Stimulated activated effector memory CD8-positive, alpha-beta T cell treated with anti-CD3 and anti-CD28 coated beads, Interleukin-12 subunit alpha, Interleukin-12 subunit beta, amount 100 ng/mL, for 72 hours (primary cell): ENCODE measurements at regions not wholly inside any gene's neighbourhood (a gene's known extent, or its start where the extent isn't known, plus 50 kb on each side); places are given as distances from the start of the nearest gene placed in this dataset.

Experiments
- ATAC-seq: fragments of 150-1000 bp; cut with Tn5 transposase; 2 replicates; pipeline ENCODE4 v1.10.0; 2021
- DNase-seq, 2 donors: peaks; one replicate each; pipeline ENCODE4 v3.0.0; 2021 to 2022; ENCODE audit warnings: low spot score in 2 of 2
- H3K27ac Mint-ChIP-seq: one replicate; pipeline ENCODE4 v1.8.0; 2022; ENCODE audit warnings: mild to moderate bottlenecking, mixed read lengths
- H3K36me3 Mint-ChIP-seq: one replicate; pipeline ENCODE4 v1.8.0; 2022; ENCODE audit warnings: mild to moderate bottlenecking, mixed read lengths
- H3K4me1 Mint-ChIP-seq: one replicate; pipeline ENCODE4 v1.8.0; 2022; ENCODE audit warnings: mixed read lengths
- H3K4me3 Mint-ChIP-seq: one replicate; pipeline ENCODE4 v1.8.0; 2022; ENCODE audit warnings: mild to moderate bottlenecking, mixed read lengths
- H3K9me3 Mint-ChIP-seq: one replicate; pipeline ENCODE4 v1.8.0; 2022; ENCODE audit warnings: mixed read lengths

DNA sequence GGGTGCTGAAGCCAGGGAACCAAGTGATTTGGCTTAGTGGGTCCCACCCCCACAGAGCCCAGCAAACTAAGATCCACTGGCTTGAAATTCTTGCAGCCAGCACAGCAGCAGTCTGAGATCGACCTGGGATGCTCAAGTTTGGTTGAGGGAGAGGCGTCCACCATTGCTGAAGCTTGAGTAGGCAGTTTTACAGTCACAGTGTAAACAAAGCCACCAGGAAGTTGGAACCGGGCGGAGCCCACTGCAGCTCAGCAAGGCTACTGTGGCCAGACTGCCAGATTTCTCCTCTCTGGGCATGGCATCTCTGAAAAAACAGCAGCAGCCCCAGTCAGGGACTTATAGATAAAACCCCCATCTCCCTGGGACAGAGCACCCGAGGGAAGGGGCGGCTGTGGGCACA, 424.1 kb upstream of the TENM4 start:
- Mint-ChIP-seq H3K4me1 (no peaks in the 10 kb centered on the region), H3K36me3 (peaks cover 5% of the 10 kb centered on the region), H3K4me3 (no peak overlapping the region), H3K27ac (no peak overlapping the region), H3K9me3 (peaks cover 29% of the 10 kb centered on the region)
- ATAC-seq (no peak), DNase-seq (no peak)

DNA sequence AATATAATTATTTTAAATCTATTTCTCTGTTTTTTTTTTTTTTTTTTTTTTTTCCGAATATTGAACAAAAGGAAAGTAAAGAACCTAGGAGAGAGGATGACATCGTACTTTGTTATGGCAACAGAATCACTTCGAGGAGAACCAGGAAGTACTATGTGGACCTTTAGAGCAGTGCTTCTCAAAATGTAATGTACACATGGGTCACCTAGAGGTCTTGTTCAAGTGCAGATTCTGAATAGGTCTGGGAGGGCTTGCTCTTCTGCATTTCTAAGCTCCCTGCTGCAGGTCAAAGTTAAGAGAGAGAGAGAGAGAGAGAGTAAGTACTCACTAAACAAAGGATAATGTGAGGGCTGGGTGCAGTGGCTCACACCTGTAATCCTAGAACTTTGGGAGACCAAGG, 419.5 kb upstream of the TENM4 start:
- peaks cover 2% of the 10 kb centered on the region for H3K36me3 Mint-ChIP-seq
- no peaks in the 10 kb centered on the region for H3K4me1 Mint-ChIP-seq
- H3K4me3 Mint-ChIP-seq: no peak overlapping the region
- no peak for ATAC-seq
- H3K27ac Mint-ChIP-seq: no peak overlapping the region
- peaks cover 24% of the 10 kb centered on the region for H3K9me3 Mint-ChIP-seq
- DNase-seq: no peak

DNA sequence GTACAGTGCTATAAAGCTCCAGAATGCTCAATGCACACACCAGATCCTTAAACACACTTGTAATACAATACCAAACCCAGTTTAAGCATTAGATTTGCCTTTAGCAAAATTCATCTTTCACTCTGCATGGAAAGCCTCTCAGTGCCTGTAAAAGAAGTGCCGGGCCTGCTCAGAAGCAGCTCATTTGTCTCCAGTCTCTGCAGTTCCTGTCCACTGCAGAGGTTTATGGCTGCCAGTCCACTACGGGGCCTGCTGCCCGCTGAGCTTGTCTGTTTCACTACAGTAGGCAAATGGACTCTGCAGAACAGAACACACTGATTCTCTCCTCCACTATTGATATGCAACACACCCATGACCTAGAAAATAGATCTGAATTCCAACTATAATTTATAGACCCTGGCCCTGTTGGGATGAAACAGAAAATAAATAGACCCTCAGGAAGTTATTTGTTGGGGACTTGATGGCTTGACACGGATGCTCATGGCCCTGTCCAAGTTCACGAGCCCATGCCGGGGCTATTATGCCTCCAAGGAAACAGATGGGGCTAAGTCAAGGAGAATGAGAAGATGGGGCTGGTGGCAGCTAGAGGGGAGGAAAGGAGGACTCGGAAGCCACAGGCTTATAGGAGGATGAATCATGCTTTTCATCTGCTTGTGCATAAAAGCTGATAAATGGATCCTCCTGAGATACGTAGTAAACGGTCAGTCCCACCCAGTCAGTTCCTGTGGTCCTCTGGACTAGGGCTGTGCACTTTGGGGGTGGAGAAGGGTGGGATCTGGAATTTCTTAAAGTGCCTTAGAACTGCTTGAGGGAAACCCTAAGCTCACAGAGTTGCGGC, 416.8 kb upstream of the TENM4 start:
- H3K4me3 Mint-ChIP-seq: no peak overlapping the region
- H3K27ac Mint-ChIP-seq: no peak overlapping the region
- H3K4me1 Mint-ChIP-seq: no peaks in the 10 kb centered on the region
- no peaks in the 10 kb centered on the region for H3K36me3 Mint-ChIP-seq
- ATAC-seq (no peak), DNase-seq (no peak)
- peaks cover 18% of the 10 kb centered on the region for H3K9me3 Mint-ChIP-seq

DNA sequence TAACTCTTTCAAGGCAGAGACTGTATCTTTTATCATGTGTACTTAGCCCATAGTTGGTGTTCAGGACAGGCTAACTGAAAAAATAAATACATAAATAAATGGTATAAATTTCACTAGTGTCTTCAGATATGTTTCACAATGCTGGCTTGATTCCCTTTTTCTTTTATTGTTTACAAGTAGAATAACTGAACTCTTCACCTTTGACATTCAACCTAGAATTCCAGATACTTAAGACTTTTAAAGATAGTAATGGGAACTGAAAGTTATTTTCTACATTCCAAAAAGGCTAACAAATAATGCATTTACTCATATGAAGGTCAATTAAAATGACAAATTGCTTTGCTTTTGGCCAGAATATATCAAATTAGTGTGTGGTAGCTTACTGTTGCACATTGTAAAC, 411.3 kb upstream of the TENM4 start:
- no peaks in the 10 kb centered on the region for H3K36me3 Mint-ChIP-seq
- no peaks in the 10 kb centered on the region for H3K4me1 Mint-ChIP-seq
- DNase-seq: no peak
- peaks cover 11% of the 10 kb centered on the region for H3K9me3 Mint-ChIP-seq
- no peak overlapping the region for H3K4me3 Mint-ChIP-seq
- ATAC-seq: no peak
- H3K27ac Mint-ChIP-seq: no peak overlapping the region

DNA sequence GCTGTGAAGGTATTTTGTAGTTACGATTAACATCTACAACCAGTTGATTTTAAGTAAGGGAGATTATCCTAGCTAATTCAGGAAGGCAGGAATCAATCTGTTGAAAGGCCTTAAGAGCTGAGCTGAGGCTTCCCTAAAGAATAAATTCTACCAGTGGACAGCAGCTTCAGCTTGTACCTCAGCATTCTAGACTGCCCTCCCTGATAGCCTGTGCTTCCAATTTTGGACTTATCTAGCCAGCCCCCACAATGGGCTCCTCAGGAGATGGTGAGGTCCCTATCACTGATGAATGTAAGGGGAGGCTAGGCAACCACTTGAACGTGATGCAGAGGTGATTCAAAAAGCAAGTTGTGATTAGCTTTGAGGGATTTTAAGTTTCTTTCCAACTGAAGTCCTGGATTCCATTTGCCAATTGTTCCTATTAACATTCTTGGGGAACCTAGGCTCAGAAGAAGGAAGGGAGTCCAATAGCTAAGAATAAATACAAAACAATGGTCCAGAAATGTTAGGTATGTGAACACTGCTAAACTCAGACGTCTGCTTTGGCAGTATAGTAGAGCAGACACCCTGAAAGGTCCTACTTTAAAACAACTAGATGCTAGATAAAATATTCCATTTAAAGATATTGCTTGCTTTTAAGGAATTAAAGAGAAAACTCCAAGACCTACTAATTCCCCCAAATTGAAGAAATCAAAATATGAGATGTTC, 404.3 kb upstream of the TENM4 start:
- no peak overlapping the region for H3K4me3 Mint-ChIP-seq
- no peak overlapping the region for H3K27ac Mint-ChIP-seq
- no peak for DNase-seq
- no peaks in the 10 kb centered on the region for H3K4me1 Mint-ChIP-seq
- no peak for ATAC-seq
- no peaks in the 10 kb centered on the region for H3K36me3 Mint-ChIP-seq
- peaks cover 14% of the 10 kb centered on the region for H3K9me3 Mint-ChIP-seq

DNA sequence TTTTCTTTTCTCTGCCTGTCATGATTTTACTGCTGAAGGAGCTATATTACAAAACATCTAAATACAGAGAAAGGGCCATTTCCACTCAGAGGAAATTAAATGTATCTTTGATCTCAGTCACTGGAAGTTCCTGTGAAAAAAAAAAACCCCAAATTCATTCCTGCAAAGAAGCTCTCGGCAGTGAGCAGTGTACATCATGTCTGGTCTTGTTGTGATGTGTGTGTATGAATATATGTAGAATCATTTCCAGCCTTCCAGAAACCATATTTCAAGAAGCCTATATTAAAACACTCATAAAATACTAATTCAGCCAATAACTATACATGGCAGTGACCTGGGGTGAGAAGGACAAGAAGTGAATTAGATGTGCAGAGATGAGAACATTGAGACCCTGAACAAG, 393.2 kb upstream of the TENM4 start:
- Mint-ChIP-seq H3K9me3 (peaks cover 23% of the 10 kb centered on the region), H3K36me3 (no peaks in the 10 kb centered on the region), H3K27ac (no peak overlapping the region), H3K4me3 (no peak overlapping the region), H3K4me1 (no peaks in the 10 kb centered on the region)
- DNase-seq (no peak), ATAC-seq (no peak)

DNA sequence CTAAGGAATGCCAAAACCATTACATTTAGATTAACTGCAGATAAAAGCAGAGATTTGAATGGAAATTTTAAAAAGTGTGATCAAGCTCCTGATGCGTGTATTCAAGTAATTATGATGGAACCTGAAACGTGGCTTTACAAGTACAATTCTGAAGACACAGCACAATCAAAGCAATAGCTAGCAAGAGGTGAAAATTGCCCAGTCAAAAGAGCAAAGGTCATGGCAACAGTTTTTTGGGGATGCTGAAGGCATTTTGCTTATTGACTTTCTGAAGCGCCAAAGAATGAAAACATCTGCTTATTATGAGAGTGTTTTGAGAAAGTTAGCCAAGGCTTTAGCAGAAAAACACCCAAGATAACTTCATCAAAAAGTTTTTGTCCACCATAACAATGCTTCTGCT, 389.6 kb upstream of the TENM4 start:
- DNase-seq: no peak
- no peaks in the 10 kb centered on the region for H3K36me3 Mint-ChIP-seq
- no peak overlapping the region for H3K4me3 Mint-ChIP-seq
- H3K4me1 Mint-ChIP-seq: no peaks in the 10 kb centered on the region
- H3K27ac Mint-ChIP-seq: no peak overlapping the region
- peaks cover 22% of the 10 kb centered on the region for H3K9me3 Mint-ChIP-seq
- ATAC-seq: no peak

DNA sequence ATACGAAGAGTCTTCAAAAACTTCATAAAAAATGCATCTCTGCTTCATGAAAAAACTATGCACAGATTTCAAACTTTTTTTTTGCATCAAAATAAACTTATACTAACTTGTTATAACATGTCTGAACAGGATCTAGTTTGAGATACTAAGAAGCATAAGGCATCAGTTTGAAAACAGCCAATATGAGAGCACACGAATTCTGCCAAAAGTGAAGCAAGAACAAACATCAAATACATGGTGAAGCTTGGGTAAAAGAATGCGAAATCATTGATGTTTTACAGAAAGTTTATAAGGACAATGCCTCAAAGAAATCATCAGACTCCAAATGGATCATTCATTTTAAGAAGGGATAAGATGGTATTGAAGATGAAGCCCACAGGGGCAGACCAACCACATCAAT, 389.1 kb upstream of the TENM4 start:
- H3K4me3 Mint-ChIP-seq: no peak overlapping the region
- ATAC-seq: no peak
- H3K9me3 Mint-ChIP-seq: peaks cover 19% of the 10 kb centered on the region
- DNase-seq: no peak
- H3K4me1 Mint-ChIP-seq: no peaks in the 10 kb centered on the region
- H3K36me3 Mint-ChIP-seq: no peaks in the 10 kb centered on the region
- no peak overlapping the region for H3K27ac Mint-ChIP-seq

DNA sequence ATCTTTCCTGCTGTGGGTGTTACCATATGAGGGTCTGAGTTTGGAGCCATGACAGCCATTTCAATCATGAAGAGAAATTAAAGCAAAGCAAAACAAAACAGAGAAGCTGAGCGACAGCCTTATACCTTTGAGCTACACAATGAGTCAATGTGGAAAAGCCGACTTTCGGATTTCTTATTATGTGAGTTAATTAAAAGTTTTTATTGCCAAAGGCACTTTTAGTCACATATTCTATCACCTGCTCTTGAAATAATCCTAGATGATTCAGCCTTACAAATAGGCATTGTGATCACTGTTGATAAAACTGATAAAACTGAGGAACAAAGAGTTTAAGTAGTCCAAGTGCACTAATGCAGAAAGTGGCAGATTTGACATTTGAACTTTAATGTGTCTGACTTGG, 381.9 kb upstream of the TENM4 start:
- ATAC-seq: no peak
- H3K4me3 Mint-ChIP-seq: no peak overlapping the region

DNA sequence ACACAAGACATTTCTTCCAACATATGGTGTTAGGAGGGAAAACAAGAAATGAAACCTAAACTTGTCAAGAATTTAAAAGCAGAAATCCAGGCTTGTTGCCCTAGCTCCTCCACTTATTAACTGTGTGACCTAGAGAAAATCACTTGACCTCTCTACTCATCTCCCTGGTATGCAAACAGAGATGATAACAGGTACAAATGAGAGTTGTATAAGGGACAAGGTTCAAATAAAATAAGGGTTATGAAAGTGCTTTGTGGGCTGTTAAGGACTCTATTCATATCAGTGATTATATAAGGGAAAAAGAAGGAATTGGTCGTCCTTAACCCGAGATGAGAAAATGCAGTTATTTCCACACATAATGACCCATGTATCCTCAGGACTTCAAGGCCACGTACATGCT, 372.7 kb upstream of the TENM4 start:
- ATAC-seq: no peak
- Mint-ChIP-seq H3K27ac (no peak overlapping the region), H3K9me3 (peaks cover 21% of the 10 kb centered on the region), H3K36me3 (no peaks in the 10 kb centered on the region), H3K4me1 (no peaks in the 10 kb centered on the region), H3K4me3 (no peak overlapping the region)
- DNase-seq: no peak

More for the DNA sequence above, 381.9 kb upstream of the TENM4 start:
- DNase-seq: no peak
- H3K36me3 Mint-ChIP-seq: no peaks in the 10 kb centered on the region
- peaks cover 16% of the 10 kb centered on the region for H3K9me3 Mint-ChIP-seq
- no peaks in the 10 kb centered on the region for H3K4me1 Mint-ChIP-seq
- no peak overlapping the region for H3K27ac Mint-ChIP-seq

DNA sequence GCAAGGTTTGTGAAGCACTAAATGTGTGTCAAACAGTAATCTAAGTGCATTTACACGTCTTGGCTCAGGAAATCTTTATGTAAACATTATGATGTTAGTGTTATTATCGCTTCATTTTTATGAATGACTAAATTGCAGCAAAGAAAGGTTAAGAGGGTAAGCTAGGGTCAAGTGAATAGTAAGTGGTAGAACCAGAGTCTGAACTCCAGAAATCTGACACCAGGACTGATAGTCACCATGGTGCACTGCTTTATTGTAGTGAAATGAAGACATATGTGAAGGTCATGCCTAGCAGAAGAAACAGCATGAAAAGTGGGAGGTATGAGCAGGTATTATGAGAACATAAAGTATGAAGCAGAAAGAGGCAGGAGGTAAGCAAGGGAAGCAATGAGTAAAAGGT, 368.7 kb upstream of the TENM4 start:
- Mint-ChIP-seq H3K9me3 (peaks cover 18% of the 10 kb centered on the region), H3K4me3 (no peak overlapping the region), H3K36me3 (no peaks in the 10 kb centered on the region), H3K4me1 (no peaks in the 10 kb centered on the region), H3K27ac (no peak overlapping the region)
- no peak for DNase-seq
- no peak for ATAC-seq

DNA sequence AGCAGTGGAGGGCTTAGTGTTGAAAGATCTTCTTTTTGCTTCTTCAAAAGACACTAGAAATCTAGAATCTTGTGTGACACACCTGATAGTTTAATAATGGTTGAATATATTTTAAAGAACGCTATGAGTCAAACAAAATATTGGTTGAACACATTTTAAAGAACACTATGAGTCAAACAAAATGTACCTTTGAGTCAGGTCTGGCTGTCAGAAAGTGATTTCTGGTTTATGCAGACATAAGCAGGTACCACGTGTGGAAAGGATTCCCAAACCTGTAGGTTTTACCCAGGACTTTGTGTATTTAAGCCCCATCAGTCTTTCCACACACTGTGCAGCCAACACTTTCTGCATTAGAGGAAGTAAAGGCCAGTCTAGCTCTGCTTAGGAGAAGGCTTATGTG, 366.7 kb upstream of the TENM4 start:
- ATAC-seq: no peak

DNA sequence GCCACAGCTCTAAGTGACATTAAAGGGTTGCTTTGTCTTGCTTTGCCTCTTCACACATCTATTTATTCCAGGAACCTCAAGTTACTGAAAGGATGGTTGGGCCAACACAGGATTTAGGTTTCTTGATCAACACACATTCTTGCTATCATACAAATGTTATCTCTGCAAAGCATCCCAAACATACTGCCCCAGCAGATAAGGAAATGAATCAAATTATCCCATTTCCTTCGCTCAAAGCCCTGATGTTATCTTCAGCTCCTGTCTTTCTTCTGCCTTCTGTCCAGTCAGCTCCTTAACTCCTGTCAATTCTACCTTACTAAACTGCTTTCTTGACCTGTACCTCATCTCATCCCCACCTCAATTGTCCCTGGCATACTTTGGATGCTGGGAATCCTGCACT, 355.9 kb upstream of the TENM4 start:
- ATAC-seq: no peak
- Mint-ChIP-seq H3K27ac (no peak overlapping the region), H3K9me3 (peaks cover 34% of the 10 kb centered on the region), H3K4me1 (no peaks in the 10 kb centered on the region), H3K36me3 (no peaks in the 10 kb centered on the region), H3K4me3 (no peak overlapping the region)
- DNase-seq: no peak

More for the DNA sequence above, 366.7 kb upstream of the TENM4 start:
- H3K4me3 Mint-ChIP-seq: no peak overlapping the region
- H3K4me1 Mint-ChIP-seq: no peaks in the 10 kb centered on the region
- no peak for DNase-seq
- no peaks in the 10 kb centered on the region for H3K36me3 Mint-ChIP-seq
- no peak overlapping the region for H3K27ac Mint-ChIP-seq
- peaks cover 13% of the 10 kb centered on the region for H3K9me3 Mint-ChIP-seq

DNA sequence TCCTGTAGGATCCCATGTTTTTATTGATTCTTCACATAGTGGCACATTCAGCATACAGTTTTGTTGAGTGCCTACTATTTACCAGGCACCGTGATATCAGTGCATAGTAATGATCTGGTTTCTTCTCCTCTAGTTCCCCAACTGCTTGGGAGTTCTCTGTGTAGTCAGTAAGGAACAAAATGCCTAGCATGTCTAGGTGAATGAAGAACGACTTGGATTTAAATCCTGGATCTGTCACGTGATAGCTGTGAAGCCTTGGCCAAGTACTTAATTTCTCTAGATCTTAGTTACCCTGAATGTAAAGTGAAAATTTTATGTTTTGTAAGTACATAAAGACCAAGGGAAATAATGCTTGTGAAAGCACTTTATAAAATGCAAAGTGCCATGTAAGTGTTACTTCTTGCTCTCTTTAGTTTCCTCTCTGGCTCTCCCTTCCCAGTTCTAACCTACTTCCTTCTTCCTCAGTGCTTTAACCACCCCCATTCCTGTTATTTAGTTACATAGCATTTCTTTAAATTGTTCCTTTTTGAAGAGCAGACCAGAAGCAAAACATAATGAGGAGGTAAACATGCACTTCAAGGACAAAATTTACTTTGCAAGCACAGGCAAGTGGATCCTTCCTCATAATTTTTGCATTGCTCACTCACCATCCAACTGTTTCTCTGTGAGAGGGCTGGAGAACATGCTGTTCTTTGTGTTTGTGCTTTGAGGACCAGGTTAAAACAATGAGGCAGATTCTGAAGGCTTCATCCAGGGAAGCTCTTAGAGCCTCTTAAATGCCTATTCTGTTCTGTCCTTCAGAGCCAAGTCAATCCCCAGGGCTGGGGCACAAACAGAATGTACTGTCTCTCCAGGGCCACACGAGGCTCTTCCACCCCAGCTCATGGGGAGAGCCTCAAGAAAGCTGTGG, 353.9 kb upstream of the TENM4 start:
- ATAC-seq (no peak), DNase-seq (no peak)
- no peak overlapping the region for H3K27ac Mint-ChIP-seq
- H3K4me3 Mint-ChIP-seq: no peak overlapping the region
- peaks cover 28% of the 10 kb centered on the region for H3K9me3 Mint-ChIP-seq
- no peaks in the 10 kb centered on the region for H3K36me3 Mint-ChIP-seq
- H3K4me1 Mint-ChIP-seq: no peaks in the 10 kb centered on the region

DNA sequence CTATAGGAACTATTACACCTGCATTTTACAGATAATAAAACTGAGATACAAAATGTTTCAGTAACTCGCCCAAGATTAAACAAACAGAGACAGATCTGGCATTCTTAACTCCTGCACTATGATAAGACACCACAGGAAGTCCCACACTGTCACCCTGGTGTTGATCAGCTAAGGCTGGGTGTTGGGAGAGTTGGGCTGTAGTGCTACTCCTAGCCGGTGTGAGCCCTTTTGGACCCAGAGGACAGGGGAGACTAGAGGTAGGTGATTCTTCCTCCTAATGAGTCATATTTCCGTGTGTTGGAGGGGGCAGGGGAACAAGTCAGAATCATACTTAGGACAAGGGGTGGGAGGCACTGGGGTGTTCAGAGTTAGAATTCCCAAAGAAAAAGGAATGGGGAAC, 353.2 kb upstream of the TENM4 start:
- Mint-ChIP-seq H3K36me3 (no peaks in the 10 kb centered on the region), H3K4me1 (no peaks in the 10 kb centered on the region), H3K27ac (no peak overlapping the region), H3K9me3 (peaks cover 27% of the 10 kb centered on the region), H3K4me3 (no peak overlapping the region)
- no peak for ATAC-seq
- no peak for DNase-seq
